HUDEP-2 (cell line): ENCODE measurements at regions not wholly inside any gene's neighbourhood (a gene's known extent, or its start where the extent isn't known, plus 50 kb on each side); places are given as distances from the start of the nearest gene placed in this dataset.
"Not testable (repeated sequence)": the region's sequence is repeated elsewhere in the genome, so short reads cannot be mapped to it uniquely, and the experiment has no call there.

Experiments
- DNase-seq, 76 experiments: peaks; one replicate each; lab custom pipeline; 2025; ENCODE audit not compliant: unreplicated experiment in 76 of 76; lab: John Stamatoyannopoulos, UW

DNA sequence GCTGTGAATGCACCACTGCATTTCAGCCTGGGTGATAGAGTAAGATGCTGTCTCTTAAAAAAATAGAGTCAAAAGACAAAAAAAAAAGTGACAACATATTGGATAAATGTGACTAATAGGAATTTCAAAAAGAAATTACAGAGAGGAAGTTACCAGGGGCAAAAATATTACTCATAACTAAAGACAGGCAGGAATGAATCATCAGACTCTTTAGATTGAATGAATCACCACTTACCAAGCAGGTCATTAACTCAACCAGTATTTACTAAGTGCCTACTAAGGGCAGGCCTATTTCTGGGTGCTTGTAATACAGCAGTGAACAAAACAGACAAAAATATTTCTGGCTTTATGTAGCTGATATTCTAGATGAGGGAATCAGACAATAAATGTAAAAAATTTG is 301.3 kb downstream of the UBE2NL start:
- not testable (repeated sequence) for DNase-seq

DNA sequence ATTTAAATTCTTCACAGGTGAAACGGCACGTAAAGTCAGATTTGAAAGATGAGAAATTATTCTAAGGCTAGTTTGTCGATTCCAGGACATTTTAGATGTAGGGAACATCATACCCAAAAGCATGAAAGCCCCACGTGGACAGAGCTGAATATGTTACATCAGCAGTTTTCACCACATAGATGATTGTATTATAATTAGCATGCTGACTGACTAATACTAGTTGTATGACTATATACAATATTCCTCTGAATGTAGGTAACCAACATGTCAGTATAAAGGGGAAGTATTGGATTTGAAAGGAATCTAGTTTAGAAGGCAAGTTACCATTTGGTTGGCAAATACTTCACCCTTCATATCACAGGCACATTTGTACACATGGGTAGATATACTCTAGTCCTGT is 304.6 kb downstream of the UBE2NL start:
- DNase-seq: not testable (repeated sequence)

DNA sequence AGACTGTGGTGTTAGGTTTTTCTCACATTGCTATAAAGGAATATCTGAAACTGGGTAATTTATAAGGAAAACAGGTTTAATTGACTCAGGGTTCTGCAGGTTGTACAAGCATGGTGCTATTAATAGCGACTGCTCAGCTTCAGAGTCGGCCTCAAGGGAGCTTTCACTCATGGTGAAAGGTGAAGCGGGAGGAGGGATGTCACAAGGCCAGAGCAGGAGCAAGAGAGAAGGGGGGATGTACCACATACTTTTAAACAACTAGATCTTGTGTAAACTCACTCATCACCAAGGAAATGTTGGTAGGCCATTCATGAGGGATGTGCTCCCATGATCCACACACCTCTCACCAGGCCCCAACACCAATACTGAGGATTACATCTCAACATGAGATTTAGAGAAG is 313.2 kb downstream of the UBE2NL start:
- DNase-seq: not testable (repeated sequence)

DNA sequence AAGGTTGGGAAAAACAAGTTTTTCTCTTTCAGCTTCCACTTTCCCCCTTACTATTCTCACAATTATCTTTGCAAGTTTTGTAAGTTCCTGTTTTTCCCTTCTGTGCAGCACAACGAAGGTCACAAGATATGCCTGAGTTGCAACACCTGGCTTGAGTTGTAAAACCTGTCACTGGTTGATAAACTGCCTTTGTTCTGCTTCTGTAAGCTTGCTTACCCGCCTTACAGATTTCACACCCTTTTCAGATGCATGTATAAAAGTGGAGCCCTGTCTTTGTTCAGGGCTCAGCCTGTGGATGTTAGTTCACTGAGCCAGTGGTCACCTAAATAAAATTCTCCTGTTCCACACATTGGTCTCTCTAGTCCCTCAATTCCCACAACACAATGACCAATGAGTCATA is 318.9 kb downstream of the UBE2NL start:
- not testable (repeated sequence) for DNase-seq

DNA sequence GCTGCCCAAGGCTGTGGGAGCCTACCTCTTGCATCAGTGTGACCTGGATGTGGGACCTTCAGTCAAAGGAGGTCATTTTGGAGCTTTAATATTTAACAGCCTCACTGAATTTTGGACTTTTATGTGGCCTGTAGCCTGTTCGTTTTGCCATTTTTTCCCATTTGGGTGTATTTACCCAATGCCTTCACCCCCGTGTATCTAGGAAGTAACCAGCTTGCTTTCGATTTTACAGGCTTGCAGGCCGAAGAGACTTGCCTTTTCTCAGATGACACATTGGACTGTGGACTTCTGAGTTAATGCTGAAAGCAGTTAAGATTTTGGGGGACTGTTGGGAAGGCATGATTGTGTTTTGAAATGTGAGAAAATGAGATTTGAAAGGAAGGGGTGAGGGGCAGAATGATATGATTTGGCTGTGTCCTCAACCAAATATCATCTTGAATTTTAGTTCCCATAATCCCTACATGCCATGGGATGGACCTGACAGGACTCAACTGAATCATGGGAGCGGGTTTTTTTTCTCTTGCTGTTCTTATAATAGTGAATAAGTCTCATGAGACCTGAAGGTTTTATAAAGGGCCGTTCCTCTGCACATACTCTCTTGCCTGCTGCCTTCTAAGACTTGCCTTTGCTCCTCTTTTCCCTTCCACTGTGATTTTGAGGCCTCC is 324.6 kb downstream of the UBE2NL start:
- not testable (repeated sequence) for DNase-seq

DNA sequence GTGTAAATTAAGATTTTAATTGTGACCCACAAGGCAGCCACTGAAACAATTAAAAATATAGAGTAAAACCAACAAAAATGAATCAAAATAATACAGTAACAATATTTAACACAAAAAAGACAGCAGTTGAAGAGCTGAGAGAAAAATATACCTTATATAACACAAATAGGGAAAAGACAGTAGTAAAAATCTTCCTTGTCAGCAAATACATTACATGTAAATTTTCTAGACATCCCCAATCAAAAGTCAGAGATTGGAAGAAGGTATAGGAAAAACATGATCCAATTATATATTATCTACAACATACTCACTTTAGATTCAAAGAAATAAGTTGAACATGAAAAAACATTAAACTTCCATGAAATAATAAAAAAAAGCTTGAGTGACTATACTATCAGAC is 330.8 kb downstream of the UBE2NL start:
- DNase-seq: no peak

DNA sequence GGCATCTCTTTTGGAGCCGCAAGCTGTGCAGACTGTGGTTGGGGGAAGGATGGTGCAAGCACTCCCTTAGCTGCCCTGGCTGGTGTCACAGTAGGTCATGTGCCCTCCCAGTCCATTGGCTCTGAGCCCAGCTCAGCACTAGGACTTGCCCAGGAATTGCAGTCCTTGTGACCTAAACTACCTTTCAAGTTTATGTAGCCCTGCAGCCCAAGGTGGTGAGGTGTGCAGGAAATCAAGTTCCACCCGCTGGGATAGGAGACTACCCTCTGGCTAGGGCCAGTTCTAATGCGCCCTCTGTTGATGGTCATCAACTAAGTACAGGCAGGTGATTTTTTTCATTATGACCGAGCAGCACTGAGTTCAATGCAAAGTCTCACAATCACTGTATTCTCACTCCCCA is 335.2 kb downstream of the UBE2NL start:
- no peak for DNase-seq

DNA sequence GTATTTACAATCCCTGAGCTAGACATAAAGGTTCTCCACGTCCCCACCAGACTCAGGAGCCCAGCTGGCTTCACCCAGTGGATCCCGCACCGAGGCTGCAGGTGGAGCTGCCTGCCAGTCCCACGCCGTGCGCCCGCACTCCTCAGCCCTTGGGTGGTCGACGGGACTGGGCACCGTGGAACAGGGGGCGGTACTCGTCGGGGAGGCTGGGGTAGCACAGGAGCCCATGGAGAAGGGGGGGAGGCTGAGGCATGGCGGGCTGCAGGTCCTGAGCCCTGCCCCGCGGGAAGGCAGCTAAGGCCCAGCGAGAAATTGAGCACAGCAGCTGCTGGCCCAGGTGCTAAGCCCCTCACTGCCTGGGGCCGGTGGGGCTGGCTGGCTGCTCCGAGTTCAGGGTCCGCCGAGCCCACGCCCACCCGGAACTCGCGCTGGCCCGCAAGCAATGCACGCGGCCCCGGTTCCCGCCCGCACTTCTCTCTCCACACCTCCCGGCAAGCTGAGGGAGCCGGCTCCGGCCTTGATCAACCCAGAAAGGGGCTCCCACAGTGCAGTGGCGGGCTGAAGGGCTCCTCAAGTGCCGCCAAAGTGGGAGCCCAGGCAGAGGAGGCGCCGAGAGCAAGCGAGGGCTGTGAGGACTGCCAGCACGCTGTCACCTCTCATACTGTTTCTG is 347.4 kb downstream of the UBE2NL start:
- not testable (repeated sequence) for DNase-seq

DNA sequence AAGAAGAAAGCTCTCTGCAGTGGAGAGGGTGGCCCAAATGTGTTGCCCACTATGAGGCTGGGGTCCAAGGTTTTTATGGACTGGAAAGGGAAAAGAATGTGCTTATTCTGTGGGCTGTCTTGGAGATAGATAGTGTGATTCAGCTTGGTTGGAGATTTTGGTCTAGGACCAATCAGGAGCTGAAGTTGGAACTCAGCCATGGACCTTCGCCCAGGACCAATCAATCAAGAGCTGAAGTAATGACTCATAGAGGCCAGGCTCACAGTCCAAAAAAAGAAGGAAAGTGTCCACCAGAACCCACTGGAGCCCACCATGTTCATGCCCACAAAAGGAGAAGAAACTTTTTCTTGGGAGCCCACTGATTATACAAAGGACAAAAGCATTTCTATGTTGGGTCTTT is 369.5 kb downstream of the UBE2NL start:
- DNase-seq: no peak

DNA sequence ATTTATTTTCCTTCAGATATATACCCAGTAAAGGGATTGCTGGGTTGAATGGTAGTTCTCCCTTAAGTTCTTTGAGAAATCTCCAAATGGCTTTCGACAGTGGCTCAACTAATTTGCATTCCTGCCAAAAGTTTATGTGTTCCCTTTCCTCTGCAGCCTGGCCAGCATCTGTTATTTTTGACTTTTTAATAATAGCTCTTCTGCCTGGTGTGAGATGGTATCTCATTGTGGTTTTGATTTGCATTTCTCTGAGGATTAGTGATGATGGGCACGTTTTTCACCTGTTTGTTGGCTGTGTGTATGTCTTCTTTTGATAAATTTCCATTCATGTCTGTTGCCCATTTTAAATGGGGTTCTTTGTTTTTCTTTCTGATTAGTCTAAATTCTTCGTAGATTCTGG is 375.2 kb downstream of the UBE2NL start:
- DNase-seq: no peak

DNA sequence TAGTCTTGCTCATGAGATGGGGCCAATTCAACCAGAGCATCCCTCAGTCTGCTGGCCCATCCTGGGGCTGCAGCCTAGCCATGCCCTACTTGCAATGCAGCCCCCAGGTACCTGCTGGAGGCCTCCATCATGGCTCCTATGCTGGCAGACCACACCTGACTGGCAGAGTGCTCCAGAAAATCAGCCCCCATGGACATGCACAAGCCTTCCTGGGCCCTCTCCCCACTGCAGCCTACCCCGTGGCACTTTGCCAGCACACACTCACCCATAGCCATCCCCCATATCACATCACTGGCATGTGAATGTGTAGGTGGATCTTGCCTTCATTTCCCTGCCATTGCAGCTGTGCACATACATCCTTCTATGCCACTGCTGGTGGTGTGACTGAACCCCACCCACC is 381.8 kb downstream of the UBE2NL start:
- no peak for DNase-seq

DNA sequence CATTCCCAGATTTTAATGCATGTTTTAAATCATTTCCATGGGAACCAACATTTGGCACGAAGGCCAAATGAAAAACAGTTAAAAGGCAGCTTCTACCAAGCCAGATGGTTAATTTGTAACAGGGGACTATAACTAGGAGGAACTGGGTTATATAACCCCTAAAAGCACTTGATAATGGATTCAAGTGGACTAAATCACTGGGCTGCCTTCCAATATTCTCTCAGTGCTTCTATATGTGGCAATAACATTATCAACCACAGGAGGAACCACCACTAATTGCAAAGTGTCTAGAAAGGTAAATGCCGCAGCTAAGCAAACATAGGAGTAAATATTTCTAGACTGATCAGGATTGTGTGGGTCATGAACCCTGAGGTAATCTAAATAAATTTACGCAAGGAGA is 391.5 kb downstream of the UBE2NL start:
- no peak for DNase-seq

DNA sequence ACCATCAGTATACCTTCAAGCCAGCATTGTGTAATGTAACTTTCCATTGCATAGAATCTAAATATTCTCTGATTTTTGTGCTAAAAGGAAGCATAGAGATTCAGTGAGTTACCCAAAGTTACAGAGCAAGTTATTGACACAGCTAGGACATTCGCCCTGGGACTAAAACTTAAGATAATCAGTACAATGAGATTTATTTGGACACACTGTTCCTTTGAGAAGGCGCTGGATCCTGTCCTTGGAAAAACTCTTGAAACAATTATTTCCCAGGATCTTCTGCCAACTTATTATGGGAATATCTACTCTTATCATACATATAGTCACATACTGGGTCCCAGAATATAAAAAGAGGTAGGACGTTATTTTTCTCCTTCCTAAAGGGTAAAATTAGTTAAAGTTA is 392.0 kb downstream of the UBE2NL start:
- DNase-seq: no peak

DNA sequence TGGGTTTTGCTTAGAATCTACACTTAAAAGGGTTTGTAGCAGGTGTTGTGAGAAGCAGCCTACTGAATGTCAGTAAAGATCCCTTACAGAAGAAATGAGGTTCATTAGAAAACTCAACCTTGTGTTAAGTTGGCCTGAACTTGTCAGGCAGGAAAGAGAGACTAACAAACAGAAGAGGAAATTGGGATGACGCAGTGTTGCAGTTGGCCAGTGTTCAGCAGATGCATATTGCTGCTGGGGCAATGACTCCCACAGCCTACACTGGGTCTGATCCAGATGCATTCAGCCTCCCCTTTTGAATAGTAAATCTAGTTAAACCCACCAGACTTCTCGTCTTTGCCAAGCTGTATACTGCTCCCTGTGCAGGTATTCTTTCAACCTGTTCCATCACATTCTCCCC is 409.4 kb downstream of the UBE2NL start:
- no peak for DNase-seq

DNA sequence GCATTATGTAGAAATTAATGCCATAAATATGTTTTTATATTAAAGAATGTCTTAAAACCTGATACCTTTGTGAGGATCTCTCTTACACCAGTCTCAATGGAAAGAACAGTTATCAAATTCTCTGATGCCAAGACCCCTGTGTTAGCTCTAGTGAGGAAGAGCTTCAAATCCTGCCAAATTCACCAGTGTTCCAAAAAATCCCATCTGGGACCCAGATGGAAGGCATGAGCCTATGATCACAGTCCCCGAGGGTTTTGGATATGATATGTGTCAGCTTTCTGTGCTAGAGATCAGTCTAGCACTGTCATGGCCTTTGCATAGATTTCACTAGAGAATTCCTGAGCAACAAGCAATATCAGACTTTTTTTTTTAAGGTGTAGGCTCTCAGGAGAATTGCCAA is 412.1 kb downstream of the UBE2NL start:
- no peak for DNase-seq

DNA sequence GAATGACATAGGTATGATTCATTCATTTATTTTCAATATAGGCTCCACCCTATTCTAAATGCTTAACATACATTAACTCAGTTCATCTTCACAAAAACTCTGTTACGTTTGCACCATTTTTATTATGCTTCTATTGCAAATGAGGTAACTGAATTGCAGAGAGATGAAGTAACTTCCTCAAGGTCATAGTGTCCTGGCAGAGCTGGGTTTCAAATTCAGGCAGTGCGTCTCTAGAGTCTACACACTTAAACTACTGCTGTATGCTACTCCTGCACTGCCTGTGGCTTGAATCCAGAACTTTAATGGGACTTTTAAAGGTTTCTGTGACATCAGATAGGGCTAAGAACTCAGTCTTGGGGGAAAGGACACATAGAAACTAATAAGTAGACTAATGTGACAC is 413.4 kb downstream of the UBE2NL start:
- DNase-seq: no peak

DNA sequence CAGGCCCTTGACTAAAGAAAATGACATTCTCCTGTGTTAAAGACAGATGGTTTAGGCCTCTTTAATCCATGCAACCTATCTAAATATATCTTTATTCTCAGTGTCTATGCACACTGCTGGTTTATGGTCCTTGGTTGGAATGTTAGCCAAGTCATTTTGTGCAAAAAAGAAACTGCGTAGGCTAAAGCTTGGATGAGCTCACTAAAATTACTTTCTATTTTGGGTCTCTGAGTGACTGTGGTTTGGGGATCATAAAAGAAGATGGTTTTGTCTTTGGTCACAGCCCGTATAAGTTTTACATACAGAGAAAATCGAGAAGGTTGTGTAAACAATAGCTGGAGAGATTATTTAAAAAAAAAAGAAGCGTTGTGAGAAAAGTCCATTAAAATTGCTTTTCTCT is 443.6 kb downstream of the UBE2NL start:
- DNase-seq: no peak

DNA sequence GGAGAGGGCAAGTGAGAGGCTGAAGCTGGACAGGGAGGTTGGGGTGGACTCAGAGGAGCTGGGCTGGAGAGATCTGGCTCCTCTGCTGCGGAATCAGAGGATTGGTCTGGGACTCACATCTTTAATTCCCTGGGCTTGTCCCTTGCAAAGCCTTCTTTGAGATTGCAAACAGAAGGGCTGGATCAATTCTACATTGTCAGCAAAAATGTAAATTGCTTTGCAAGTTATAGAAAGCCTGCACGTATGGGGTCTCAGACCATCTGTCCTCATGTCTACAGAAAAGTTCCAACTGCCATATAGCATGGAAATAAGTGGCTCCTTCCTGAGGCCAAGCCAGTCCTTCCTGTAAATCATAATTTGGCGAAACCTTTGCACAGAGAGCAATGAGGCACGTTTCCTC is 449.6 kb downstream of the UBE2NL start:
- no peak for DNase-seq

DNA sequence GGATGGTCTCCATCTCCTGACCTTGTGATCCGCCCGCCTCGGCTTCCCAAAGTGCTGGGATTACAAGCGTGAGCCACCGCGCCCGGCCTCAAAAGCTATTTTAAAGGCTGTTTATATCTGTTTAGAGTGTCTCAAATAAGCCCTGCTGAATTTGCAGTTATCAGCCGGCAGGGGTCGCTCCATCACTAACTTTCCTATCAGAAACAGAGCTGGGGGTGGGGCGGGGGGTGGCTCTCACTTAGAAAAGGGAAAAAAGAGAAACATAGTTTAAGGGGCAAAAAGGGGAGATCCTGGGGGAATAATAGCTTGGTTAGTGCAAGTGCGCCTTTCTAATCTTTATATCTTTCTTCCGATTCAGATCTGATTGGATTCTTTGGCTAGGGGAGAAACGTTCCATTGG is 450.7 kb downstream of the UBE2NL start:
- no peak for DNase-seq

DNA sequence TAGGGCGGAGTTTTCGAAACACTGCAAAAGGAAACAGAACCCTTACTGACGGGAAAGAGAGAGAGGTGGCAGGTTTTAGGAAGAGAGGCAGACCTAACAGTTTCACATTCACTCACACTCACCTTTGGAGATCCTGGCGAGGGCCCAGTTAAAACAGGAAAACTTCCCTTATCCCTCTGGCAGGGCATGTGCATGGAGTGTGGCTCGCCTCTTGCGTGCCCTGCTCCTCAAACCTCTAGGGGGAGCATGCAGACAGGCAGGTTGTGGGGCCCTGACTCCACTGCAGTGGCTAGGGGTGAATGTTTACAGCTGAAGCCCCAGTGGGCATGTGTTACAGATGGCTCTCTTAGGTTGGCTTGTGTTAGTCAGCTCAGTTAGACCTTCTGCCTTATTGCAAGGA is 451.5 kb downstream of the UBE2NL start:
- DNase-seq: no peak

DNA sequence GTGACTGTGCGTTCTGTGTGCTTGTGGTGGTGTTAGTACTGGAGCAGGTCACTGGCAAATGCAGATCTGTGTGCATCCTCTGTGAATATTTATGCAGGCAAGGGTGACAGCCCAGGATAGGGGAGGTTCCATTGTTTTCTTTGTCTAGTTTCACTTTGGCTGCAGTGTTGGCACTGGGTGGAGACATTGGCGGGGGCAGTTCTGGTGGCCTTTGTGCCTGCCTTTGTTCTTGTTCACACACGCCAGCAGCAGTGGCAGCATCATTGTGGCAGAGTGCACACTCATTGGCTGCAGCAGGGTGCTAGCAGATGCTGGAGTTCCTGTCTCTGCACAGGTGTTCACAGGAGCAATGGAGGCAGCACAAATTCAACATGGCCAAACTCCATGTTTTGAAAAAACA is 495.3 kb downstream of the UBE2NL start:
- no peak for DNase-seq

DNA sequence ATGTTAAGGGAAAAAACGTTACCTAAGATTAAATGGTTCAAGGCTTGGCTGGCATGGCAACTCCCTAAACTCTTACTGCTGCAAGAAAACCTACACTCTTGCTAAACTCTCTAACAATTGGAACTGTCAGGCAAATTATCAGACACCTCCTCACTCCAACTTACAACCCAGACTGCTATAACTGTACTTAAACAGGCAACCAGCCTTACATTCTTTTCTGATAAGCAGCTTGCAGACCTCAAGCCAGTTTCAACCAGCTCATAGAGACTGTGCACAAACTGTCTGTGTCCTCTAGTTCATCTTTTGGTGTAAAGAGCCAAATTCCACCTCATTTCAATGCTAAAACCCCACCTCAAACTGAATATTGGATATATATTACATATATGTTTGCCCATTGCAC is 504.9 kb downstream of the UBE2NL start:
- DNase-seq: no peak
